AG09309 (cell line): ENCODE measurements at regions not wholly inside any gene's neighbourhood (a gene's known extent, or its start where the extent isn't known, plus 50 kb on each side); places are given as distances from the start of the nearest gene placed in this dataset.

Experiments
- DNase-seq: peaks from one replicate; pipeline ENCODE4 v3.0.0-alpha.2; 2010; ENCODE audit warnings: low read depth
- H3K4me3 ChIP-seq: 2 replicates; pipeline ENCODE4 v1.5.1; 2011; ENCODE audit warnings: mild to moderate bottlenecking, low read depth, low read length, moderate library complexity; ENCODE audit not compliant: control insufficient read depth
- CTCF ChIP-seq: IDR thresholded peaks from 2 replicates; pipeline ENCODE4 v1.5.1; 2011; ENCODE audit warnings: mild to moderate bottlenecking, low read depth, low read length, inconsistent platforms; ENCODE audit not compliant: insufficient read depth, control insufficient read depth; ENCODE audit errors: missing control alignments

DNA sequence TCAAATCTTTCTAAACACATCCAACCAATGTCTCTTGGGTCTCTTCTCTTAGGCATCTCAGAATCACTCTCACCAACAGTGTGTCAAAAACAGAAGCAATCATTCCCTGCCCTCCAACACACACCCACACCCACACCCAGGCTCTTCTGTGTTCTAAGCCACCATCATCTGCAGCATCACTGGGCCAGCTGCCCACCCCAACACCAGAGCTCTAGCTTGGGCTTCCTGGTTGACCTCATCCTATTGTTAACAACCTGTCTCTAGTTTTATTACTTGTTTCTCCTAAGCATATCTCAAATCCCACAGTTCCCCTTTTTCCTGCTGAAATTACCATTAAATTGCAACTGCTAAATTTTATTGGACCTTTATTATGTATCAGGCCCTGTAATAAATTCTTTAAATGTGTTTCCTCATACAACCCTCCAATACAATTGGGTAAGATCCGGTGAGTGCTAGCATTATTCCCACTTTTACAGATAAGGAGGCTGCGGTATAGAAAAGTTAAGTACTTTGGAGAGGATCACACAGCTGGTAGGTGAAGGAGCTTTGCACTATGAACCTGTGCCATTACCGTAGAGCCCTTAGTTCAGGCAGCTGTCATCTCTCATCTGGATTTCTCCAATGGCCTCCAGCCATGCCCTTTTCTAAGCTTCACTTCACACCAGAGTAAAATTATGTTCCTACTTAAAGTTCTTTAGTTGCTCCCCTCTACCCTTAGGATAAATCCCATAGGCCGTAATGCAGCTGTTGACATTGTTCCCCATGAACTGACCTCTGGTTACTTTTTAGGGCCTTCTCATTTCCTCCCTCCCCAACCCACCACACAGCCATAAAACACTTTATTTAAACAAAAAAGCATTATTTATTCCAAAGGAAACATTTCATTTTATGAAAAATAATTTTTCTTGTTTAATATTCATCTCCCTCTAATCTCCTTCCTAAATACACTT is 227.7 kb downstream of the B3GLCT start:
- no peak overlapping the region for H3K4me3 ChIP-seq
- TF ChIP-seq CTCF: no peak
- DNase-seq: no peak

DNA sequence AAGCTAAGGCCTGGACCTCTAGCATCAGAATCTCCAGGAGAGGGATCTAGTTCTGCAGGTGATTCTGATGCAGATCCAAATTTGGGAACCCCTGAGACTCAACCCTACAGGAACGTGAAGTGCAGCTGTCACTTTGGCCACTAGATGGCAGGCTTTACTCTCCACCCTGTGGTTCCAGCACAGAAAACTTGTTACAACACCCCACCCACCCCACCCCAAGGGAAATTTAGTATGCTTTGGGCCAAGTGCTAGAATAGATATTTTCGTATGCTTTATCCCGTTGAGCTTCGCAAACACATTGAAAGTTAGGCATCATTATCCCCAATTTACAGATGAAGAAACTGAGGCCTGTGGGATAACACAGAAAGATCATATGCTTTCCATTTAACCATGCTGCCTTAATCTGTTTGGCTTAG is 232.0 kb downstream of the B3GLCT start:
- DNase-seq: no peak
- H3K4me3 ChIP-seq: no peak overlapping the region
- TF ChIP-seq CTCF: peak; percentile 79

DNA sequence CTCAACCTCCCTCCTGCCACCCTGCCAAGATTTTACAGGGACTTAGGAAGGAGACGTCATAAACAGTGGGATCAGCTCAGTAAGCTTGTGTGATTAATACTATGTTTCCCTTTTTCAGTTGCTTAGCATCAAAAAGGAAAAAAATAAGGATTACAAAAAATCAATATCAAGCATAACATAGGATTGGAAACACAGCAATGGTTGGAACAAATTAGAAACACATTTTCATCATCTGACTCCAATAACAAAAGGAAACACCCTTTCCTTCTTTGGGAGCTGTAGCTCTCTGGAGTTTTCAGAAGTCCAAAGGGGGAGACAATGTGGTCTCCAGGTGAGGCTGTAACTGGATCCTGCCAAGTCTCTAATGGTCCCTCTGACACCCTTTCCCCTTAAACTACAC is 233.4 kb downstream of the B3GLCT start:
- no peak for DNase-seq
- H3K4me3 ChIP-seq: no peak overlapping the region
- no peak for TF ChIP-seq CTCF

DNA sequence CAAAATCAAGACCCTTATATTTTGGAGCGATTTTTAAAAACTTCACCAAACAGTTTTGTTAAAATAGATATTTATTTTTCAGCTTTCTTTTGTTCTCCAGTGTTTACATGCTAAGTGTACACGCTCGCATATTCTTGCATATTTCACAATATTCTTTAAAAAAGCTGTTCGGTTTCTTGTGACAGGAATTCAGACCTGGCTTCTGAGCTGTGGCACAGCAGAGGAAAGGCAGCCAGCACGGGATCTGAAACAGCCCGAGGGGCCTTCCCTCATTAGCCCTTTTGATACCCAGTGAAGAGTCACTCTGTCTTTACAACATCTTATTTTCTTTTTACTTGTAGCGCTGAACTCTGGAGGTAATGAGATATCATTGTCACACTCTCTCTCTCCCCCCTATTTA is 234.0 kb downstream of the B3GLCT start:
- no peak for TF ChIP-seq CTCF
- H3K4me3 ChIP-seq: no peak overlapping the region
- no peak for DNase-seq

- no peak for TF ChIP-seq CTCF
- no peak overlapping the region for H3K4me3 ChIP-seq
- no peak for DNase-seq
Observed at GRCh38 chr13:31434613-31435012, 234.8 kb downstream of the B3GLCT start.

DNA sequence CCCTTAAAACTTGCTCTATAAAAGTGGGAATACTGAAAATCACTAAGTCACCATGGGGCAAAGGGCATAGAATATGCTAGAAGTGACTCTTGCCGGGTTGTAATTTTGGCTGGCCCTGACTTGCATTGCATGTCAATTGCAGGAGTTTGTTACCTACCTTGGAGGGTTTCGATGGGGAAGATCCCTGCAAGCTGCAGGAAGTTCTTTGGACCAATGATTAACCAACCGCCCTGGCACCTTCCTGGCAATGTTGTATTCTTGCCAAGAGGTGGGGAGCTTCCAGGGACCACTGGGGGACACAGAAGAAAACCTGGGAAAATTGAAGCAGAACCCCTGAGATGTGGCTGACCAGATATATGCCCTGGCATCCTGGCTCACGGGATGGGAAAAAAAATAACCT is 235.8 kb downstream of the B3GLCT start:
- H3K4me3 ChIP-seq: no peak overlapping the region
- TF ChIP-seq CTCF: no peak
- no peak for DNase-seq

- TF ChIP-seq CTCF: no peak
- no peak overlapping the region for H3K4me3 ChIP-seq
- no peak for DNase-seq
Observed at GRCh38 chr13:31436478-31436877, 236.7 kb downstream of the B3GLCT start.
